HG02884 (cell line): ENCODE measurements at regions not wholly inside any gene's neighbourhood (a gene's known extent, or its start where the extent isn't known, plus 50 kb on each side); places are given as distances from the start of the nearest gene placed in this dataset.

Experiments
- ATAC-seq: cut with Tn5 transposase; IDR thresholded peaks from one replicate; pipeline ENCODE4 v1.9.1; 2021; ENCODE audit warnings: mild to moderate bottlenecking, moderate library complexity; ENCODE audit not compliant: unreplicated experiment

GRCh38 chr11:112507281-112507680, 246.6 kb upstream of the PLET1 start:
- no peak for ATAC-seq

DNA sequence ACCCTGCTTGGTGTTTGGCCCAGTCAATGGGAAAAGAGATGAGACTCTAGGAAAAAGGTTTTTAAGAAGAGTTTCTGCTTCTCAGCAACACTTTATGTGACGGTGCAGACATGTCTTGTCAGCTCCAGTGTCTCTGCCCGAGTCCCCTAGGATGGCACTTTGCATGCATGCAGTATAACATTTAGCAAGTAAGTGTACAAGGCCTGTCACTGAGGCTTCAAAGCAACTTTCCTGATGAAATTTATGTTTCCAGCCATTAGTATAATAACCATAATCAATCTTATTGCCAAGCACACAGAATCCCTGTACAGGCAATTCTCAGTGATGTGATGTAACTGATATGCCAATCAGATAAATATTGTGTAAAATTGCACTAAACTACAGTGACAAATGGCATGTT, 248.1 kb upstream of the PLET1 start:
- no peak for ATAC-seq

- ATAC-seq = no peak
Measured at GRCh38 chr11:112509300-112509699, 248.6 kb upstream of the PLET1 start.

DNA sequence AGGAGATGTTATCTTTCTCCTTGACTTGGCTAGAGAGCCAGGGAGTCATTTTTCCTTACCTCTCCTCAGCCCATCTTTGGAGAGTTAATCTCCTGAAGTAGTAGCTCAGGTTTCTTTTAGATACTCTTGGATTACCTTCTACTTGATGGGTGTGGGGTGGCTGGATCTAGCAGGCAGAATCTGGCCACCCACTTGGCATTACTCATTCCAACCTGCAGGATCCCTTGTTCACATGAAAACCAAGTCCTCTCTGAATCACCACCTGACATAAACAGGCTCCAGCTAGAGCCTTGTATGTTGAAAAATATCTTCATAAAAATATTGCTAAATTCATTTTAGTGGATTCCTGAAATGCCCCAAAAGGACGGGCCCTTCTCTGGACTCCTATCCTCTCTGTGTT, 250.6 kb upstream of the PLET1 start:
- ATAC-seq = no peak

GRCh38 chr11:112511911-112512310, 251.3 kb upstream of the PLET1 start:
- no peak for ATAC-seq

GRCh38 chr11:112513417-112513816, 252.8 kb upstream of the PLET1 start:
- ATAC-seq = no peak

GRCh38 chr11:112514011-112514740, 253.5 kb upstream of the PLET1 start:
- no peak for ATAC-seq

GRCh38 chr11:112516261-112516660, 255.6 kb upstream of the PLET1 start:
- ATAC-seq = no peak

GRCh38 chr11:112516755-112517154, 256.1 kb upstream of the PLET1 start:
- ATAC-seq = no peak

DNA sequence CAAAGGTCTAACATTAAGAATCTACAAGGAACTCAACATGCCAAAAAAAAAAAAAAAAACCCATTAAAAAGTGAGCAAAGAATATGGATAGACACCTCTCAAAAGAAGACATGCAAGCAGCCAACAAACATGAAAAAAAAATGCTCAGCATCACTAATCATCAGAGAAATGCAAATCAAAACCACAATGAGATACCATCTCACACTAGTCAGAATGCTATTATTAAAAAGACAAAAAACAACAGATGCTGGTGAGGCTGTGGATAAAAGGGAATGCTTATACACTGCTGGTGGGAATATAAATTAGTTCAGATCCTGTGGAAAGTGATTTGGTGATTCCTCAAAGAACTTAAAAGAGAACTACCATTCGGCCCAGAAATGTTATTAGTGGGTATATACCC, 257.7 kb upstream of the PLET1 start:
- ATAC-seq = no peak

GRCh38 chr11:112519751-112520150, 259.1 kb upstream of the PLET1 start:
- ATAC-seq = no peak

GRCh38 chr11:112520354-112520753, 259.7 kb upstream of the PLET1 start:
- ATAC-seq = no peak

GRCh38 chr11:112522536-112522935, 261.9 kb upstream of the PLET1 start:
- ATAC-seq = no peak

DNA sequence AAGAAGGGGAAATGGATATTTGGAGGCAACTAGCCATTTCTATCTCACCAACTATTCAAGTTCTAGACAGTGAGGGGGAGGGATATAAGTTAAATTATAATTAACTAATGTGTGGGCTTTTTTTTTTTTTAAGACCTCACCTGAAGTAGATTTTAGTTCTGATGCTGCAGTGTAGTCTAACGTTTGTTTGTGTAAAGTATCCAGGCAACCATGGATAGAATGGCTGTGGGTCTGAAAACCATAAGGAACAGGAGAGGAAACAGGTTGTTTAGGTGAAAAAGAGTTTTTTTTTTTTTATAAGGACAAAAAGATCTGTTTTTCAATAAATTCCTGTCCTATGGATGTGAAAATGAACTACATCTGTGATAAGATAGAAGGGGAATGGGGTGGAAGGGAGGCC, 262.4 kb upstream of the PLET1 start:
- no peak for ATAC-seq

DNA sequence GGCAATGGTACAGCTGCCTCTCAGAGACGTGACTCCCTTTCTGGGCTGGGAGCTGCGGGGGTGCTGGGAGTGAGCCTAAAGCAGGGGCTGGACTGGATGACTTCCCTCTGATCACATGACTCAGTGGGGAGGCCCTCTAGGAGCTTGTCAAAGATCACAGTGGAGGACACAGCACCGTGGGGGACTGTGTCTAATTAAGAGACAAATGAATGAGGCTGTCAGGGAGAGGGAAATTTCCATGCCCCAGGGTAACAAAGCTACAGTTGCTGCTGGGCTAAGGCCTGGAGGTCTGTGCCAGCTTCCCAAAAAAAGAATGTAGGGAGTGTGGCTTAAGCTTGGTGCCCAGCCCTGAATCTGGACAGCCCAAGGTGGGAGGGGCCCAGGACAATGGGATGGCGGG, 262.8 kb upstream of the PLET1 start:
- no peak for ATAC-seq

DNA sequence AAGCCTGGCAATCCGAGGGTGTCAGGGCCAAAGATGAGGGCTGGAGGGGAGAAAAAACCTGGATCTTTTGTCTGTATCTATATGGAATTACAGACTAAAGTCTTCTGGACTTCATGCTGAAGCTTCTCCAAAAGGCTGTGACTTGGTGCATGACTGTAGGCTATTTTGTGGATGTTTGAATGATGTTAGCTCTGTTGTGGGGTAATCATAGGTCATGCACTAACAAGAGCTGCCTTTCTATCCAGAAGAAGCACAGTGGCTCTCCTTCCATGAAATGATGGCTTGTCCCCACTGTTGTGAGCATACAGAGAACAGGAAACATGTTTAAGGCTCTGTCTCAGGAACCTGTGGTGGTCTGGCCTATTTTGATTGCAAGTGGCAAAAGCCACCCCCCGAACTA, 263.3 kb upstream of the PLET1 start:
- no peak for ATAC-seq

DNA sequence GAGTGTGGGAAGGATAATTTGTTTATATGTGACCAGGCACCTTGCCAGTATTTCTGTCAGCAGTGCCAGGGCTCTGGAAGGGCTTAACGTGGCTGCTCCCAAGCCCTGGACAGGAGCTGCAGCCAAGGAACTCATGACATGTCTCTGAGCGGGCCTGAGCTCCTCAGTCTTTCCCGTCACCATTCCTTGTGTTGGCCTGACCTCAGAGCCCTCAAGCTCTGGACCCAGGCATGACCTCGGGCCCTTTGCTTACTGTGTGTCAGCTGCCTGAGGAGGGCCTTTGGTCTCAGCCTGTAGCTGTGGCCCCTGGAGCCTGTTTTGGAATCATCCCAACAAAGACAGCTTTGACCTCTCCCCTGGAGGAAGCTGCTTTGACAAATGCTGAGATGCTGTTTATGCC, 264.1 kb upstream of the PLET1 start:
- ATAC-seq = no peak

- ATAC-seq = no peak
Measured at GRCh38 chr11:112525270-112525669, 264.6 kb upstream of the PLET1 start.

DNA sequence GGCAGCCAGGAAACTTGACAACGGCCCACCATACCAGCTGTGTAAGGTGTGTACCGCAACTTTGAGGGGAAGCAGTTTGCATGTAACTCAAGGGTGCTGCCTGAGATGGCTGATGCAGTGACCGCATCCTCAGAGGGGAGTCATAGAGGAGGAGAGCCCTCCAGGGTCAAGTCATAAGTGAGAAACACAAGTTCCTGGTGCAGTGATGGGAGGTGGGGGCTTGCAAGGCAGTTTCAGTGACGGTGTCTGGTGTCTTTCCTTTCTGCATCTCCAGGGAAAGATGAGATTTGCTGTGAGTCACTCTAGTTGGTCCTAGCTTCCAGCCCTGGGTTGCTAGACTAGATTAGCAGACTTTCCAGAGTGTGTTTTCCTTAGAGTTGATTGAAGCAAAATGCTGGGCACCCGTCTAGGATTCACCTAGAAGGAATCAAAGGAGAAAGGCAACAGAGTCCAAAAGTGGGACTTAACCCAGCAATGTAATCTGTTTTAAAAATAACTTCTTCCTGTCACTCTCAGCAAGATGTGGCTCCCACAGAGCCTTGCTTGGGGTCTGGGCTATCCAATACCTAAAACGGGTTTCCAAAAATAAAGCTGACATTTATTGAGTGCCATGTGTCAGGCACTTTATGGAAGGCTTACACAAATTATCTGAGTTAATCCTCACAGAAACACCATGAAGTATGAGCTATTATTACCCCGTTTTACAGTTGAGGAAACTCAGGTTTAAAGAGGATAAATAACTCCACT, 265.4 kb upstream of the PLET1 start:
- ATAC-seq = no peak

GRCh38 chr11:112526699-112527416, 266.2 kb upstream of the PLET1 start:
- no peak for ATAC-seq

DNA sequence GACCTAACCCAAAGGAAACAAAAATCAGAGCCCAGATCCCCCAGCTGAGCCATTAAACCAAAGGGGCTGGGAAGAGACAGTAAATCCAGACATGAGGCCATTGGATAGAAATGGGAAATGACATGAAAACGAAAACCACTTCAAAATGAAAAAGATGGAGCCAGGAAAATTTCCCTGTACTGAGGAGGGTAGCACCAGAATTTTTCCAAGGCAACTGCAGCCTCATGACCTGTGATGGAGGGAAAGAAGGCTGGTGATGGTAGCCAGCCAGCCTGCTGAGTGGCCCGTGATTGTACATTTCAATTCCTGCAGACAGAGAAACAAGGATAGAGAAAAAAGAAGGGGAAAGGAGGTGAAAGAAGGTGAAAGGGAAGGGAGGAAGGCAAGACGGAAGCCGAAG, 268.4 kb upstream of the PLET1 start:
- no peak for ATAC-seq

DNA sequence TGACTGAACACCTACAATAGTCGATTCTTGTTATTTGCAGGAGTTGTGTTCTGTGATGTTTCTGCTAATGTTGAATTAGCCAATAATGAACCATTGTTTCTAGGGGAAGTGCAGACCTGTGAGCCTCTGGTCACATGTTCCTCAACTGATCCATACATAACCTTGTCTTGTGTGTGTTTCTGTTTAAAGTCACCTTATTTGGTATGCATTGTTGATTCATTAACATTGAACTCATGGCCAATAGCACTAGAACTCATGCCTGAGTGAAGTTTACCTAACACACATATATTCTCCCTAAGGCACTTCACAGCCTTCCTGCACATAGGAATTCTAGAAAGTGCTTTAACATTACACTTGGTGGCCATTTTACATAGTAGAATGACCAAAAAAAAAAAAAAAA, 271.8 kb upstream of the PLET1 start:
- ATAC-seq = no peak
